IMR-90 (cell line): ENCODE measurements at regions not wholly inside any gene's neighbourhood (a gene's known extent, or its start where the extent isn't known, plus 50 kb on each side); places are given as distances from the start of the nearest gene placed in this dataset.
A peak's percentile ranks its signal among the peaks of the same experiment; 100 is the strongest.

ENCODE experiments used
- BHLHE40 ChIP-seq: fragments of 150-350 bp; IDR thresholded peaks from 2 replicates; pipeline ENCODE4 v1.6.1; 2016; ENCODE audit warnings: mild to moderate bottlenecking, low read depth, low read length
- CEBPB ChIP-seq: IDR thresholded peaks from 2 replicates; pipeline ENCODE4 v1.6.1; 2012; ENCODE audit warnings: low read depth, low read length, improper control_type of control experiment
- CHD1 ChIP-seq: IDR thresholded peaks from 2 replicates; pipeline ENCODE4 v1.6.1; 2012; ENCODE audit warnings: low read depth, low read length, improper control_type of control experiment
- FOS ChIP-seq: fragments of 150-350 bp; IDR thresholded peaks from 2 replicates; pipeline ENCODE4 v1.6.1; 2016; ENCODE audit warnings: low read depth, low read length
- MAZ ChIP-seq: IDR thresholded peaks from 2 replicates; pipeline ENCODE4 v1.6.1; 2012; ENCODE audit warnings: low read depth, mild to moderate bottlenecking, low read length, improper control_type of control experiment, moderate library complexity, borderline replicate concordance
- MXI1 ChIP-seq: IDR thresholded peaks from 2 replicates; pipeline ENCODE4 v1.6.1; 2012; ENCODE audit warnings: low read depth, mild to moderate bottlenecking, low read length, moderate library complexity, borderline replicate concordance
- POLR2A ChIP-seq: IDR thresholded peaks from 2 replicates; pipeline ENCODE4 v1.6.1; 2012; ENCODE audit warnings: mild to moderate bottlenecking, low read depth, low read length
- RAD21 ChIP-seq: IDR thresholded peaks from 2 replicates; pipeline ENCODE4 v1.6.1; 2012; ENCODE audit warnings: low read length, improper control_type of control experiment
- RFX5 ChIP-seq: IDR thresholded peaks from 2 replicates; pipeline ENCODE4 v1.8.0; 2012; ENCODE audit warnings: low read depth, mild to moderate bottlenecking, low read length, moderate library complexity
- SMC3 ChIP-seq: fragments of 150-350 bp; IDR thresholded peaks from 2 replicates; pipeline ENCODE4 v1.6.1; 2016; ENCODE audit warnings: low read depth, mild to moderate bottlenecking, antibody characterized with exemption, low read length, moderate library complexity
- TF ChIP-seq, protein P1 (sequence below): conservative IDR thresholded peaks from 2 replicates; pipeline ENCODE4 v1.5.1; 2012; ENCODE audit warnings: mild to moderate bottlenecking, low read depth, low read length, improper control_type of control experiment
- TF ChIP-seq, protein P2 (sequence below): fragments of 150-350 bp; IDR thresholded peaks from 2 replicates; pipeline ENCODE4 v1.6.1; 2017; ENCODE audit warnings: mild to moderate bottlenecking, antibody characterized with exemption, low read length, low read depth
- TF ChIP-seq, protein P3 (sequence below): fragments of 150-350 bp; IDR thresholded peaks from 2 replicates; pipeline ENCODE4 v1.6.1; 2016; ENCODE audit warnings: low read depth, mild to moderate bottlenecking, low read length, moderate library complexity, borderline replicate concordance

DNA sequence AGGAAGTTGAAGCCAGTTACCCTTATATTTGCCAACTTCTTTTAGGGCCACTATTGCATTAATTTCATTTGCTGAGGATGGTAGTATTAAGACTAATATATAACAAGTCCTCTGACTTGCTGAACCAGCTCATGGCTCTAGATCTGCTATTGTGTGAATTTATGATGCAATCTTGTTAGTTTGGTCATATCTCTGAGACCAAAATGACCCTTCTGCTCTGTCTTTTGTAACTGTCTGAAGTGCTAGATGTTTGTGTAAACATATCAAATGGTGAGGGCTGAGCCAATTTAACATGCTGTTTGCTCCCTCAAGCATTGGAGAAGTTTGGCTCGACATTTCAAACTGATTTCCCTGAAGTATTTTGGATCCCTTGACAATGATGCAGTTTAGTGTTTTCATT lies 106.9 kb upstream of the PTGFR start:
- TF ChIP-seq, protein P1, sequence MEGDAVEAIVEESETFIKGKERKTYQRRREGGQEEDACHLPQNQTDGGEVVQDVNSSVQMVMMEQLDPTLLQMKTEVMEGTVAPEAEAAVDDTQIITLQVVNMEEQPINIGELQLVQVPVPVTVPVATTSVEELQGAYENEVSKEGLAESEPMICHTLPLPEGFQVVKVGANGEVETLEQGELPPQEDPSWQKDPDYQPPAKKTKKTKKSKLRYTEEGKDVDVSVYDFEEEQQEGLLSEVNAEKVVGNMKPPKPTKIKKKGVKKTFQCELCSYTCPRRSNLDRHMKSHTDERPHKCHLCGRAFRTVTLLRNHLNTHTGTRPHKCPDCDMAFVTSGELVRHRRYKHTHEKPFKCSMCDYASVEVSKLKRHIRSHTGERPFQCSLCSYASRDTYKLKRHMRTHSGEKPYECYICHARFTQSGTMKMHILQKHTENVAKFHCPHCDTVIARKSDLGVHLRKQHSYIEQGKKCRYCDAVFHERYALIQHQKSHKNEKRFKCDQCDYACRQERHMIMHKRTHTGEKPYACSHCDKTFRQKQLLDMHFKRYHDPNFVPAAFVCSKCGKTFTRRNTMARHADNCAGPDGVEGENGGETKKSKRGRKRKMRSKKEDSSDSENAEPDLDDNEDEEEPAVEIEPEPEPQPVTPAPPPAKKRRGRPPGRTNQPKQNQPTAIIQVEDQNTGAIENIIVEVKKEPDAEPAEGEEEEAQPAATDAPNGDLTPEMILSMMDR = no peak
- TF ChIP-seq POLR2A = no peak
- TF ChIP-seq RFX5 = no peak
- TF ChIP-seq SMC3 = no peak
- TF ChIP-seq CHD1 = no peak
- TF ChIP-seq, protein P2, sequence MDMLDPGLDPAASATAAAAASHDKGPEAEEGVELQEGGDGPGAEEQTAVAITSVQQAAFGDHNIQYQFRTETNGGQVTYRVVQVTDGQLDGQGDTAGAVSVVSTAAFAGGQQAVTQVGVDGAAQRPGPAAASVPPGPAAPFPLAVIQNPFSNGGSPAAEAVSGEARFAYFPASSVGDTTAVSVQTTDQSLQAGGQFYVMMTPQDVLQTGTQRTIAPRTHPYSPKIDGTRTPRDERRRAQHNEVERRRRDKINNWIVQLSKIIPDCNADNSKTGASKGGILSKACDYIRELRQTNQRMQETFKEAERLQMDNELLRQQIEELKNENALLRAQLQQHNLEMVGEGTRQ = no peak
- no peak for TF ChIP-seq FOS
- TF ChIP-seq MAZ = no peak
- TF ChIP-seq, protein P3, sequence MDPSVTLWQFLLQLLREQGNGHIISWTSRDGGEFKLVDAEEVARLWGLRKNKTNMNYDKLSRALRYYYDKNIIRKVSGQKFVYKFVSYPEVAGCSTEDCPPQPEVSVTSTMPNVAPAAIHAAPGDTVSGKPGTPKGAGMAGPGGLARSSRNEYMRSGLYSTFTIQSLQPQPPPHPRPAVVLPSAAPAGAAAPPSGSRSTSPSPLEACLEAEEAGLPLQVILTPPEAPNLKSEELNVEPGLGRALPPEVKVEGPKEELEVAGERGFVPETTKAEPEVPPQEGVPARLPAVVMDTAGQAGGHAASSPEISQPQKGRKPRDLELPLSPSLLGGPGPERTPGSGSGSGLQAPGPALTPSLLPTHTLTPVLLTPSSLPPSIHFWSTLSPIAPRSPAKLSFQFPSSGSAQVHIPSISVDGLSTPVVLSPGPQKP = no peak
- TF ChIP-seq MXI1 = no peak
- TF ChIP-seq RAD21 = no peak
- TF ChIP-seq BHLHE40 = no peak
- 0 out of 2 replicates have a peak, but pooled peaks have one; percentile 39 for TF ChIP-seq CEBPB
